ENCODE measurements at regions not wholly inside any gene's neighbourhood (a gene's known extent, or its start where the extent isn't known, plus 50 kb on each side); places are given as distances from the start of the nearest gene placed in this dataset.

DNA sequence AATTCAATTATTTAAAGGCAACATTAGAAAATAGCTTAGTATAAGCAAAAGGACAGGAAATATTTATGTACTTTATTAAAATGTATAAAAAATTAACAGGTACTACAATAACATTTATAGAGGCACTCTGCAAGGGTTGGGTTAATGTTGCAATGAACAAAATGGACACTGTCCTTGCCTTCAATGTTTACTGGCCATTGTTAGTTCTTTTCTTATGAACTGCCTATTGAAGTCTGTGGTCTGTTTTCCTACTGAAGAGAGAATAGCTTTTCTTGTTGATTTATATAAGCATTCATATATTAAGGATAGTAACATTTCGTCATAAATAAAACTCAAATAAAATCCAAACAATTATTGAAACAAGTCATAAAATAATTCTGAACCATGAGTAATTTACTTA, 135.3 kb upstream of the BEND6 start:
- TF ChIP-seq, protein P1, sequence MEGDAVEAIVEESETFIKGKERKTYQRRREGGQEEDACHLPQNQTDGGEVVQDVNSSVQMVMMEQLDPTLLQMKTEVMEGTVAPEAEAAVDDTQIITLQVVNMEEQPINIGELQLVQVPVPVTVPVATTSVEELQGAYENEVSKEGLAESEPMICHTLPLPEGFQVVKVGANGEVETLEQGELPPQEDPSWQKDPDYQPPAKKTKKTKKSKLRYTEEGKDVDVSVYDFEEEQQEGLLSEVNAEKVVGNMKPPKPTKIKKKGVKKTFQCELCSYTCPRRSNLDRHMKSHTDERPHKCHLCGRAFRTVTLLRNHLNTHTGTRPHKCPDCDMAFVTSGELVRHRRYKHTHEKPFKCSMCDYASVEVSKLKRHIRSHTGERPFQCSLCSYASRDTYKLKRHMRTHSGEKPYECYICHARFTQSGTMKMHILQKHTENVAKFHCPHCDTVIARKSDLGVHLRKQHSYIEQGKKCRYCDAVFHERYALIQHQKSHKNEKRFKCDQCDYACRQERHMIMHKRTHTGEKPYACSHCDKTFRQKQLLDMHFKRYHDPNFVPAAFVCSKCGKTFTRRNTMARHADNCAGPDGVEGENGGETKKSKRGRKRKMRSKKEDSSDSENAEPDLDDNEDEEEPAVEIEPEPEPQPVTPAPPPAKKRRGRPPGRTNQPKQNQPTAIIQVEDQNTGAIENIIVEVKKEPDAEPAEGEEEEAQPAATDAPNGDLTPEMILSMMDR (IDR thresholded peaks at IDR 0.05; ENCODE audit: insufficient read depth, low read length): no peak
- no peak for TF ChIP-seq POLR2AphosphoS5 (IDR thresholded peaks at IDR 0.05; ENCODE audit: low read depth)
- TF ChIP-seq, protein P2, sequence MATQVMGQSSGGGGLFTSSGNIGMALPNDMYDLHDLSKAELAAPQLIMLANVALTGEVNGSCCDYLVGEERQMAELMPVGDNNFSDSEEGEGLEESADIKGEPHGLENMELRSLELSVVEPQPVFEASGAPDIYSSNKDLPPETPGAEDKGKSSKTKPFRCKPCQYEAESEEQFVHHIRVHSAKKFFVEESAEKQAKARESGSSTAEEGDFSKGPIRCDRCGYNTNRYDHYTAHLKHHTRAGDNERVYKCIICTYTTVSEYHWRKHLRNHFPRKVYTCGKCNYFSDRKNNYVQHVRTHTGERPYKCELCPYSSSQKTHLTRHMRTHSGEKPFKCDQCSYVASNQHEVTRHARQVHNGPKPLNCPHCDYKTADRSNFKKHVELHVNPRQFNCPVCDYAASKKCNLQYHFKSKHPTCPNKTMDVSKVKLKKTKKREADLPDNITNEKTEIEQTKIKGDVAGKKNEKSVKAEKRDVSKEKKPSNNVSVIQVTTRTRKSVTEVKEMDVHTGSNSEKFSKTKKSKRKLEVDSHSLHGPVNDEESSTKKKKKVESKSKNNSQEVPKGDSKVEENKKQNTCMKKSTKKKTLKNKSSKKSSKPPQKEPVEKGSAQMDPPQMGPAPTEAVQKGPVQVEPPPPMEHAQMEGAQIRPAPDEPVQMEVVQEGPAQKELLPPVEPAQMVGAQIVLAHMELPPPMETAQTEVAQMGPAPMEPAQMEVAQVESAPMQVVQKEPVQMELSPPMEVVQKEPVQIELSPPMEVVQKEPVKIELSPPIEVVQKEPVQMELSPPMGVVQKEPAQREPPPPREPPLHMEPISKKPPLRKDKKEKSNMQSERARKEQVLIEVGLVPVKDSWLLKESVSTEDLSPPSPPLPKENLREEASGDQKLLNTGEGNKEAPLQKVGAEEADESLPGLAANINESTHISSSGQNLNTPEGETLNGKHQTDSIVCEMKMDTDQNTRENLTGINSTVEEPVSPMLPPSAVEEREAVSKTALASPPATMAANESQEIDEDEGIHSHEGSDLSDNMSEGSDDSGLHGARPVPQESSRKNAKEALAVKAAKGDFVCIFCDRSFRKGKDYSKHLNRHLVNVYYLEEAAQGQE (IDR thresholded peaks at IDR 0.05; ENCODE audit: insufficient replicate concordance, low read depth): no peak
